Coronary artery (tissue), 2 donors: ENCODE measurements at regions not wholly inside any gene's neighbourhood (a gene's known extent, or its start where the extent isn't known, plus 50 kb on each side); places are given as distances from the start of the nearest gene placed in this dataset.
"Not testable (repeated sequence)": the region's sequence is repeated elsewhere in the genome, so short reads cannot be mapped to it uniquely, and the experiment has no call there.

Experiments used
- DNase-seq: peaks from one replicate; pipeline ENCODE4 v3.0.0-alpha.2; 2017; ENCODE audit warnings: low spot score
- H3K27ac ChIP-seq, 2 donors: fragments of 200-600 bp; sonication (generic); one replicate each; pipeline ENCODE4 v1.5.1; 2016 to 2019
- H3K4me3 ChIP-seq: fragments of 200-600 bp; sonication (generic); 2 replicates; pipeline ENCODE4 v1.5.1; 2016; ENCODE audit warnings: mild to moderate bottlenecking, moderate library complexity
- TF ChIP-seq, protein P1 (sequence below): fragments of 200-600 bp; sonication (generic); IDR thresholded peaks from one replicate; pipeline ENCODE4 v1.5.1; 2019; ENCODE audit warnings: antibody characterized with exemption

DNA sequence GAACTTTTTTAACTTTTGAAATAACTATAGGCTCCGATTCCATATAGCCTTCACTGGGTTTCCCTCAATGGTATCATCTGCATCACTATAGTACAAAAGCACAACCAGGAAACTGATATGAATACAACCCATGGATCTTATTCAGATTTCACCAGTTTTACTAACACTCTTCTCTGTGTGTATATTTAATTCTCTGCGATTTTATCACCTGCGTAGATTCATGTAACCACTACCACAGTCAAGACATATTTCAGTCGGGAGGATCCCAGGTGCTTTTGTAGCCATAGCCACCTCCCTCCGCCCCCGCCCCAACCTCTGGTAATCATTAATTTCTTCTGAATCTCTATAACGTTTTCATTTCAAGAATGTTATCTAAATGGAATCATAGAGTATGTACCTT is 82.8 kb upstream of the C7orf33 start:
- TF ChIP-seq, protein P1, sequence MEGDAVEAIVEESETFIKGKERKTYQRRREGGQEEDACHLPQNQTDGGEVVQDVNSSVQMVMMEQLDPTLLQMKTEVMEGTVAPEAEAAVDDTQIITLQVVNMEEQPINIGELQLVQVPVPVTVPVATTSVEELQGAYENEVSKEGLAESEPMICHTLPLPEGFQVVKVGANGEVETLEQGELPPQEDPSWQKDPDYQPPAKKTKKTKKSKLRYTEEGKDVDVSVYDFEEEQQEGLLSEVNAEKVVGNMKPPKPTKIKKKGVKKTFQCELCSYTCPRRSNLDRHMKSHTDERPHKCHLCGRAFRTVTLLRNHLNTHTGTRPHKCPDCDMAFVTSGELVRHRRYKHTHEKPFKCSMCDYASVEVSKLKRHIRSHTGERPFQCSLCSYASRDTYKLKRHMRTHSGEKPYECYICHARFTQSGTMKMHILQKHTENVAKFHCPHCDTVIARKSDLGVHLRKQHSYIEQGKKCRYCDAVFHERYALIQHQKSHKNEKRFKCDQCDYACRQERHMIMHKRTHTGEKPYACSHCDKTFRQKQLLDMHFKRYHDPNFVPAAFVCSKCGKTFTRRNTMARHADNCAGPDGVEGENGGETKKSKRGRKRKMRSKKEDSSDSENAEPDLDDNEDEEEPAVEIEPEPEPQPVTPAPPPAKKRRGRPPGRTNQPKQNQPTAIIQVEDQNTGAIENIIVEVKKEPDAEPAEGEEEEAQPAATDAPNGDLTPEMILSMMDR: no peak
- H3K4me3 ChIP-seq: no peak overlapping the region
- no peak overlapping the region for H3K27ac ChIP-seq
- no peak for DNase-seq

DNA sequence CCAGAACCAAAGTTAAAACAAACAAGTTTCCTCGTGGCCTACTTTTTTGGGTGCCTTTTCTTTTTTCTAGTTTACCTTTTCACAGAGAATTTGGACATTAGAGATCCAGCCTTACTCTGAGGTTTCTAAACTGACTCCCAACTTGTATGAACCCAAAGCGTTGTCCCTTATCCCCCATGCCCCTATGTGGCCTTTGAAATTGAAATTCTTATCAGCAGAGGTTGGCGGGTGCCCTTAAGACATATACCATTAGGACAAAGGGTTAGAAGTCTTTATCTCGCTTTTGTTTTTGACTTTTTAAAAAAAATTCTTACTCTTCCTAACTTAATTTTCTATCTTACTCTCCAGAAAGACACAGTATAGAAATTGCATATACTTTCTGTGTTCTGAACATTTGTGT is 76.3 kb upstream of the C7orf33 start:
- no peak overlapping the region for H3K27ac ChIP-seq
- no peak for DNase-seq
- TF ChIP-seq, protein P1: no peak
- H3K4me3 ChIP-seq: no peak overlapping the region

DNA sequence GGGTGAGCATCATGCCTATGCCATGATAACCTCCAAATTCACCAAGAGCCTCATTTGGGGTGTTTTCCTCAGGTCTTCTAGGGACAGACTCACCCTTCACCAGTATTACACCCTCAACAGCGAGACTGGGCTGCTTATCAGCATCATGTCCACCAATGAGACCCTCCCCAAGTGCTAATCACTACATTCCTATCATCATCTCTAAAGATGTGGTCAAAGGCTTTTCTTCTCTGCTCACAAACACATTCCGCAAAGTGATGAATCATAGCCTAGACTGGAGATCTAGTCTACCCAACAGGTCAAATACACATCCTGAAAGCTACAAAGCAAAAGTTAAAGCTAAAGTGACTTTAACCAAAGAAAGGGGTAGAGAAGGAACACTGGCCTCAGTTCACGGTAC is 75.3 kb upstream of the C7orf33 start:
- Histone ChIP-seq H3K27ac (no peak overlapping the region), H3K4me3 (no peak overlapping the region)
- TF ChIP-seq, protein P1: no peak
- DNase-seq: no peak

DNA sequence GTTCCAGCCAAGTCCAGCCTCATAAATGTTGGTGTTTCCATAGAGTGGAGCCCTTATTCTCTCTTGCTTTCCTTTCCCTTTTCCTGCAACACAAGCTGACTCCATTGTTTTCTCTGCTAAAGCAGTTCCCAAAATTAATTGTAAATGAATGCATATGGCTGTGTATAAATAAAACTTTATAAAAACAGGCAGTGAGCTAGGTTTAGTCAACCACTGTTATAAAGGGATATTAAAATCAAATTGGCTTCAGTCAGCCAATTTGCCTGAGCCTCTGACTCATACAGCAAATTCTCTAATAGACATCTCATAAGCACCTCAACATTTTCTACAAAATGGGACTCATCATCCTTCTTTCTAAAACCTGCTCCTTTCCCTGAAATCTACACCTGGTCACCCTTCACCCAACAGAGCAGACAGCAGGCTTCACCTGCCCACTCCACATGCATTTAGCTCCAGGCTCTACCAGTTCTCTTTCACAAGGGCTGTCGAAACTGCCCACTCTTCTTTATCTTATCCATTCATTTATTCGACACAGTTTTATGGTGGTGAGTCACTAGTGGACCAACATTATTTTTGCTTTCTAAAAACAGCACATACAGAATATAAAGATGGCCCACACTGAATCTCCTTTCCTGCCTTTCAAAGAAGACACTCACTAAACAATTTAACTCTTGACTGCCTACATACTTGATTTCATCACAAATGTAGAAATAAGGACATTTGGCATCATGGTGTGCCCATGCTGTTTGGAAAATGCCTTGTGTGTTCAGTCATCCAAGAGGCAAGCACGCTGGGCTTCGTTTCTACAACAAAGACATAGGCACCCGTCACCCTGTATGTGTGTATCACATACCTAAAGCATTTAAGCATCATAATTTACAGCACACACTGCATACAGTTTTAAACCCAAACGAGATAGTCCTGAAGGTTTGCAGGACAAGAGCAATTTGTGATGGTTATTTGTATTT is 74.6 kb upstream of the C7orf33 start:
- TF ChIP-seq, protein P1: no peak
- H3K27ac ChIP-seq: no peak overlapping the region
- no peak for DNase-seq
- H3K4me3 ChIP-seq: no peak overlapping the region

DNA sequence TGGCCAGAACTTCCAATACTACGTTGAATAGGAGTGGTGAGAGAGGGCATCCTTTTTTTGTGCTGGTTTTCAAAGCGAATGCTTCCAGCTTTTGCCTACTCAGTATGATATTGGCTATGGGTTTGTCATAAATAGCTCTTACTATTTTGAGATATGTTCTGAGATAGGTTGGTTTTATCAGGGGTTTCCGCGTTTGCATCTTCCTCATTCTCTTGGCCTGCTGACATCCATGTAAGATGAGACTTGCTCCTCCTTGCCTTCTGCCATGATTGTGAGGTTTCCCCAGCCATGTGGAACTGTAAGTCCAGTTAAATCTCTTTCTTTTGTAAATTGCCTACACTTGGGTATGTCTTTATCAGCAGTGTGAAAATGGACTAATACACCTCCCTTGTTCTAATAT is 71.2 kb upstream of the C7orf33 start:
- not testable (repeated sequence) for H3K4me3 ChIP-seq, H3K27ac ChIP-seq

DNA sequence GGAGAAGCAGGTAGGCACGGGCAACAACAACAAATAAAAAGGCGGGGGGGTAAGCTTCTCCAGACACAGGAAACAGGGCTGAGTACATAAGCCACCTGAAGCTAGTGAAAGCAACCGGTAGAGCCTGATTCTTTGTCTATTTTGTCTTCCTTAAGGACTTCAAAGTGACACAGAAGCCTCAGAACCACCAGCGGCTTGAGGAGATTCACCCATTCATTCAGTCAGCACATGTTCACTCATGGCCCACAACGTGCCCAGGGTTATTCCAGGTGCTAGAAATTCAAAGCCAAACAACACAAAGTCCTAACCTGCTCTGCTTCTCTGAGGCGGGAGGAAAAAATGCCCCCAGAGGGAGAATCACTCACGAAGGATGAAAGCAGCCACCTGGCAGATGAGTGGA is 69.3 kb upstream of the C7orf33 start:
- TF ChIP-seq, protein P1: no peak
- H3K27ac ChIP-seq: no peak overlapping the region
- no peak for DNase-seq
- H3K4me3 ChIP-seq: no peak overlapping the region

More for the DNA sequence above, 71.2 kb upstream of the C7orf33 start:
- DNase-seq: not testable (repeated sequence)

DNA sequence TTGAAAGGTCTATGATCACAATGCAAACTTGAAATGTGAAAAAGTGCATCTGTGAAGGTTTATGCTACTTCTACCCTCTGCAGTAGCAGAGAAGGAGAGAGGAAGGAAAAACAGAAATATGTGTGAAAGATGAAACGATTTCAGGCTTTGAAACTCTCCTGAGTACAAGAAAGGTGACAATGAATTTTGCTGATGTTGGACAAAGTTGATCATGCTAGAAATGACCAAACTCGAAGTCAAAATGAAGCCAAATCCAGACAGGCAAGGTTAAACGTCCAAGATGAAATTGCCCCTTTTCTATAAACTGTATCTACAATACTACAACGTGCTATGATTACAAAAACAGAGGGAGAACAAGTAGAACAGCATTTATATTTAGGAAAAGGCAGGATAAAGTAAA is 67.0 kb upstream of the C7orf33 start:
- Histone ChIP-seq H3K27ac (no peak overlapping the region), H3K4me3 (no peak overlapping the region)
- TF ChIP-seq, protein P1: no peak
- no peak for DNase-seq
